Ovary (tissue), 7 donors: ENCODE measurements at regions not wholly inside any gene's neighbourhood (a gene's known extent, or its start where the extent isn't known, plus 50 kb on each side); places are given as distances from the start of the nearest gene placed in this dataset.

ENCODE experiments used
- DNase-seq, 5 donors: peaks; one replicate each; pipeline ENCODE4 v3.0.0-alpha.2; 2019 to 2020
- H3K27ac ChIP-seq, 2 donors: fragments of 200-600 bp; one replicate each; pipeline versions ENCODE4 v1.5.1 to v1.8.0; 2019 to 2022
- H3K27me3 ChIP-seq: fragments of 200-600 bp; one replicate; pipeline ENCODE4 v1.8.0; 2022
- H3K36me3 ChIP-seq: fragments of 200-600 bp; sonication (generic); one replicate; pipeline ENCODE4 v1.5.1; 2019
- H3K4me1 ChIP-seq: one replicate; pipeline ENCODE4 v1.8.1; 2013; ENCODE audit warnings: mild to moderate bottlenecking, moderate library complexity; ENCODE audit not compliant: insufficient read depth
- H3K4me3 ChIP-seq: fragments of 200-600 bp; sonication (generic); one replicate; pipeline ENCODE4 v1.5.1; 2017
- H3K9me3 ChIP-seq, 2 donors: fragments of 200-600 bp in 1 of 2; sonication (generic) in 1 of 2; one replicate each; pipeline versions ENCODE4 v1.5.1 to v1.8.1; 2013 to 2019; ENCODE audit warnings: mild to moderate bottlenecking in 1 of 2, moderate library complexity in 1 of 2
- EP300 ChIP-seq: sonication (generic); formaldehyde crosslinking; IDR thresholded peaks from one replicate; pipeline ENCODE4 v1.6.1; 2017; ENCODE audit warnings: antibody characterized with exemption
- POLR2A ChIP-seq: fragments of 450-650 bp; IDR thresholded peaks from one replicate; pipeline ENCODE4 v1.6.1; 2017; ENCODE audit warnings: antibody characterized with exemption, mild to moderate bottlenecking, moderate library complexity
- WGBS, 3 donors: extraction: QIAGEN DNeasy Blood & Tissue Kit in 1 of 3; methylation state at CpG; one replicate each; pipeline versions ENCODE4 v1.1.5 to v1.1.7; 2013 to 2017; 5-methylcytosine and 5-hydroxymethylcytosine counted together
- intact Hi-C, 4 donors: fragments of 100-400 bp; cut with DNase I; formaldehyde crosslinking; loops; one replicate each; pipeline versions ENCODE4 v1.11.0 to v1.15.1; 2022 to 2023
- TF ChIP-seq, protein P1 (sequence below), 3 donors: fragments of 450-650 bp in 2 of 3; fragments of 200-600 bp in 1 of 3; IDR thresholded peaks; one replicate each; pipeline versions ENCODE4 v1.5.1 to v1.8.0; 2016 to 2022; ENCODE audit warnings: antibody characterized with exemption in 3 of 3, mild to moderate bottlenecking in 1 of 3
- donor health status: DM: no; HTN: no; CAD: no; lungs with moderate emphysema.
- donor health status: DM: no; HTN: no; CAD: no.
- donor health status: Bipolar disorder and iron deficiency.
- donor health status: DM: no; HTN: no; CAD: no.
- donor health status: DM: yes; HTN: yes; CAD: no.

DNA sequence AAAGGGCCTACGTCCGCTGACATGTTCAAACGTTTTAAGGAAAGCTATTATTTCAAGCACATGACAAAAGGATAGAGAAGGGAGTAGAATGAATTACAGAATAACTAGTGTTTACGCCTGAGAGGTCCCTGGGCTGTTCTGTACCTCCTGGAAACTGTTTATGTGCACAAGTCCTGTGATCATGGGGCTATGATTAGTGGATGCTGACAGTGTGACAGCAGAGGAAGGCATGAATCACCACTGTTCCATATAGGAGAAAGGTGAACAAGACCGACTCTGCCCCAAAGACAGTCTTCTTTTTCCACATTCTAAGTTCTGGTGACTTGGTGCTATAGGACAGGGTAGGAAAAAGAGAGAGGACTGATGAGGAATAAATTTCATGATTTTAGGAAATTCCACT, 249.2 kb upstream of the PRDM1 start:
- Histone ChIP-seq H3K27me3 (no peaks in the 10 kb centered on the region), H3K4me1 (no peaks in the 10 kb centered on the region), H3K4me3 (no peak overlapping the region), H3K36me3 (no peaks in the 10 kb centered on the region), H3K9me3 (no peaks in the 10 kb centered on the region), H3K27ac (no peak overlapping the region)
- intact Hi-C loops, result no loop called here
- TF ChIP-seq EP300 (no peak), POLR2A (no peak)
- TF ChIP-seq, protein P1, sequence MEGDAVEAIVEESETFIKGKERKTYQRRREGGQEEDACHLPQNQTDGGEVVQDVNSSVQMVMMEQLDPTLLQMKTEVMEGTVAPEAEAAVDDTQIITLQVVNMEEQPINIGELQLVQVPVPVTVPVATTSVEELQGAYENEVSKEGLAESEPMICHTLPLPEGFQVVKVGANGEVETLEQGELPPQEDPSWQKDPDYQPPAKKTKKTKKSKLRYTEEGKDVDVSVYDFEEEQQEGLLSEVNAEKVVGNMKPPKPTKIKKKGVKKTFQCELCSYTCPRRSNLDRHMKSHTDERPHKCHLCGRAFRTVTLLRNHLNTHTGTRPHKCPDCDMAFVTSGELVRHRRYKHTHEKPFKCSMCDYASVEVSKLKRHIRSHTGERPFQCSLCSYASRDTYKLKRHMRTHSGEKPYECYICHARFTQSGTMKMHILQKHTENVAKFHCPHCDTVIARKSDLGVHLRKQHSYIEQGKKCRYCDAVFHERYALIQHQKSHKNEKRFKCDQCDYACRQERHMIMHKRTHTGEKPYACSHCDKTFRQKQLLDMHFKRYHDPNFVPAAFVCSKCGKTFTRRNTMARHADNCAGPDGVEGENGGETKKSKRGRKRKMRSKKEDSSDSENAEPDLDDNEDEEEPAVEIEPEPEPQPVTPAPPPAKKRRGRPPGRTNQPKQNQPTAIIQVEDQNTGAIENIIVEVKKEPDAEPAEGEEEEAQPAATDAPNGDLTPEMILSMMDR (IDR thresholded peaks at IDR 0.05), result no peak
- DNase-seq, result no peak
- WGBS, 3 donors, result 86 to 89% (median 87%) methylated on average over 5 of the region's 5 CpGs

DNA sequence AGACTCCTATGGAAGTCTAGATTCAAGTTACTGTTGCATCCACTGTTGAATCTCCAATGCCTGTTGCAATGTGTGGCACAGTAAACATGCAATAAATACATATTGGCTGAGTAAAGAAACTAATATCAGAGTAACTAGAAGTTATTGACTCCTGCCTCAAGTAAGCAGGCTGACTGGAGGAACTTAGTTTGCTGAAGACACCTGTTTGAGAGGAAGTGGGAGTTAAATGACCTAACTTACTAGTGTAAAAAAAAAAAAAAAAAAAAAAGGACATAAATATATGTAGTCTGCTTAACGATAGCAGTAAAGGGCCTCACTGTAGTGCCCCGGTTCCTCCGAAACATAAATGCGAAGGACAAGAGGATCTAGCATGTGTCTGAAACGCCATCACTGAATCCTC, 249.8 kb upstream of the PRDM1 start:
- DNase-seq, result no peak
- no peak for TF ChIP-seq POLR2A
- TF ChIP-seq, protein P1 (IDR thresholded peaks at IDR 0.05), result no peak
- intact Hi-C loops, result no loop called here

DNA sequence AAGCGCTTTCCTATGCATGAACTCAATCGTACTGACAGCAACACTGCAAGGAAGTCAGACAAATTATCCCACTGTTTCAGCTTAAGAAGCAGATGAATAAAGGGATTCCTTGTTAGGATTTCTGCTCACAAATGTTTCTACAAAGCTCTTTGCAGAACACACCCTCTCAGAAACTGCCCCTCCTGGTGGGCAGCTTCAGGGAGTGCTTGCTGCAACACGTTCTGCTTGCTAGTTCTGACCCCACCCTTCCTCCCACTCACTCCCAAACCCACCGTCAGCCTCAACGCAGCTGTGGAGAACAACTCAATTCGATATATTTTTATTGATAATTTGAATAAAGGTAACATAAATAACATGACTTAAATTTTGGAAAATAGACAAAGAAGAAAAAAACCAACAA, 250.8 kb upstream of the PRDM1 start:
- Histone ChIP-seq H3K4me1 (no peaks in the 10 kb centered on the region), H3K9me3 (no peaks in the 10 kb centered on the region), H3K27ac (no peak overlapping the region), H3K36me3 (no peaks in the 10 kb centered on the region), H3K27me3 (no peaks in the 10 kb centered on the region), H3K4me3 (no peak overlapping the region)
- intact Hi-C loops, result no loop called here
- DNase-seq, result no peak
- TF ChIP-seq, protein P1 (IDR thresholded peaks at IDR 0.05), result no peak
- TF ChIP-seq EP300 (no peak), POLR2A (no peak)
- 62 to 65% (median 64%) methylated on average over 6 of the region's 6 CpGs for WGBS, 3 donors

More for the DNA sequence above, 249.8 kb upstream of the PRDM1 start:
- Histone ChIP-seq H3K9me3 (no peaks in the 10 kb centered on the region), H3K27me3 (no peaks in the 10 kb centered on the region), H3K27ac (no peak overlapping the region), H3K36me3 (no peaks in the 10 kb centered on the region), H3K4me3 (no peak overlapping the region), H3K4me1 (no peaks in the 10 kb centered on the region)
- 94 to 96% (median 95%) methylated on average over 5 of the region's 5 CpGs for WGBS, 3 donors

- WGBS, 3 donors, result 84 to 87% (median 86%) methylated on average over 7 of the region's 7 CpGs
- Histone ChIP-seq H3K4me1 (no peaks in the 10 kb centered on the region), H3K36me3 (no peaks in the 10 kb centered on the region), H3K4me3 (no peak overlapping the region), H3K9me3 (no peaks in the 10 kb centered on the region), H3K27me3 (no peaks in the 10 kb centered on the region), H3K27ac (no peak overlapping the region)
- TF ChIP-seq EP300 (no peak), POLR2A (no peak)
- TF ChIP-seq, protein P1 (IDR thresholded peaks at IDR 0.05), result no peak
- intact Hi-C loops, result no loop called here
- DNase-seq, result no peak
These were observed 251.9 kb upstream of the PRDM1 start for GRCh38 chr6:105833959-105834947.
